SKM-1 (cell line): ENCODE measurements at regions not wholly inside any gene's neighbourhood (a gene's known extent, or its start where the extent isn't known, plus 50 kb on each side); places are given as distances from the start of the nearest gene placed in this dataset.

Experiments used
- DNase-seq: peaks from one replicate; lab custom pipeline; 2025; ENCODE audit not compliant: unreplicated experiment; lab: John Stamatoyannopoulos, UW

- no peak for DNase-seq
Observed at GRCh38 chr1:62981434-62981833, 197.5 kb downstream of the ATG4C start.

- no peak for DNase-seq
Observed at GRCh38 chr1:62988867-62989266, 204.9 kb downstream of the ATG4C start.

DNA sequence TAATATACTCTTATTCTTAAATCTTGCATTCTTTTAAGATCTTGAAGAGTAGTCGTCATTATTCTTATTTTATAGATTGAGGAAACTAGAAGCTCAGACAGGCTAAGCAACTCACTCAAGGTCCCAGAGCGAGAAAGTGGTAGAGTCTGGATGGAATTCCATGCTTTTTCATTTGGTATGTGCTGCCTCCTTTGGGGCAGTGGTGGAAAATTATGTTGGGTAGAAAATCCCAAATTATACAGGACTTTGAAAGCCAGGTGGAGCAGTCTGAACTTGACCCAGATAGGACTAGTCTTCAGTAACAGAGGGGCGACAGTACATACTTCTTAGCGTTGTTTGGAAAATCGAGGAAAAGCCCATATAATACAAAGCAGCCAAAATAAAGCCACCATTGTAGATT is 205.6 kb downstream of the ATG4C start:
- DNase-seq: no peak

- no peak for DNase-seq
Observed at GRCh38 chr1:62991152-62991551, 207.2 kb downstream of the ATG4C start.

DNA sequence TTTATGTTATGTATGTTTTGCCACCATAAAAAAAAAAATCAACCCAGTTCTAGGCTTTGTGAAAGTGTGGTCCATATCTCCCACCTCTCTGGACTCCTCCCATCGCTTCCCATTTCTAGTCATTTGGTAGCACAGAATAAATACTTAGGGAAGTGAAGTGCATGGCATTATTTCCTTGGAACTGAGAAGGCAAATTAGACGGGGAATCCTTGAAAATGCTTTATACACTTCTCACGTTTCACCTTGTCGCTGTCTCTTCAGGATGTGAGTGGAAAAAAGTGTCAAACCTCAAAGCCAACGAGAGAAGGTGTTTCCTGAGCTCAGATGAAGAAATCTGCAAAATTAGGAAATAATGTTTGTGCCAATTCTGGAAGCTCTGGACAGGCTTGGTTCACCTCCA is 209.9 kb downstream of the ATG4C start:
- no peak for DNase-seq

DNA sequence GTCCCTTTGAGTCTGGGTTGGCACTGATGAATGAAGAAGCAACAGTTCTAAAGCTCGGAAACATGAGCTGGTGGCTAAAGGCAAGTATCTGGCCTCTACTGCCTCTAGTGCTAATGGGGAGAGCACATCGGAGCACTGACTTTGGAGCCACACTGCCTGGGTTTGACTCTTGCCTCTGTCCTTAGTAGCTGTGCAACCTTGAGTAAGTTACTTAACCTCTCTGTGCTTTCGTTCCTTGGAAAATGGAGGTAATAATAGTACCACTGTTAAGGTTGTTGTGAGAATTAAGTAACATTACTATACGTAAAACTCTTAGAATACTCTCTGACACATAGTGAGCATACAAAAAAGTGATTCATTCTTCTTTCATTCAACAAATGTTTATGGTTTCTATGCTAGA is 211.2 kb downstream of the ATG4C start:
- no peak for DNase-seq

GRCh38 chr1:62997884-62998283 is 214.0 kb downstream of the ATG4C start:
- no peak for DNase-seq

DNA sequence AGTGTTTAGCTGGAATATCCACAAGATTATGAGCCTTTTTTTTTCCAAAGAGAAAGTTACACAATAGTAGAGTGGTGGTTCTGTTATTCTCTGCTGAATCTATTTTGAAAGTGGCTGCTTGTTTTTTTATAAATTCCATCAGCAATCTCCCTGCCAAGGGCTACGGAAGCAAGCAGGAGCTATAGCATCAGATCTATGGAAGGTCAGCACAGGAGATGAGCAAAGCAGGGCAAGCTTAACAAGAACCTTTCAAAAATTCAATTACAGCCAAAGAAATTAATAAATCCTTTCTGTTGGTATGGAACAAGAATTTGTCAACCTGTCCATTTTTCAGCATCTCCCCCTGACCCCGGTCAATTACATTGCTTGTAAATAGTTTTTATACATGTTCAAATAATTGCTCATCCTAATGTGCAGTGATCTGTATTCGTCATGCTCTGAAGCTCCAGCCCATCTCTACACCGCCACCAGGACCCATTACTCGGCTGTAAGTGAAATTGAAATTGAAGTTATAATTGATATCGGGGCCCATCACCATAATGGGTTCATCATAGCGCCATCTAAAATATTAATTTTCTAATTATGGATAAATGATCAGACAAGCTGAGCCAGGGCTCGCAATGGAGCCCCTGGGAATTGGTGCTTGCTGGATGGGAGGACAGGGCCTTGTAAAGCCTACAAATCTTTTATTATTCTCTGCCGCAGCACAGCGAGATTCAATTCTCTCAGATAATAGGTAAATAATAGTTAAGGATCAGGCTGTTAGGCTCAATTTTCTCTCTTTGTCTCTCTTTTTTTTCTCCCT is 215.1 kb downstream of the ATG4C start:
- DNase-seq: no peak

DNA sequence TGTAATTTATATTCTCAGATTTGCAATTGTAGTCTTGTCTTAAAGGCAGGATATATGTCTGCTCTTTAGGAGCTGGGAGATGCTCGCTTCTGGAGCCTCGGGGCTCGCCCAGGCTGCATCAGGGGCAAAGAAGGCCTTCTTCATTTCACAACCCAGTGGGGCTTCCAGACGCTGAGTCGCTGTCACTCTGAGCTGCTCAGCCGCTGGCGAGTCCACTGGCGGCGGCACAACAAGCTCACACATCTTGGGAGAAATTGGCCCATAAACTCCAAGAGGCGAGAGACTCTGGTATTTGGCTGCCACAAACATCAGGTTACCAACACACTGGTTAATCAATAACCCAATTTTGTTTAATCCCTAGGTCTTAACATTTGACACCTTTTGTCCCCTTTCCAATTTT is 216.6 kb downstream of the ATG4C start:
- no peak for DNase-seq

- DNase-seq: no peak
Observed at GRCh38 chr1:63004868-63005267, 220.9 kb downstream of the ATG4C start.

- DNase-seq: no peak
Observed at GRCh38 chr1:63005812-63006211, 221.9 kb downstream of the ATG4C start.

- DNase-seq: no peak
Observed at GRCh38 chr1:63009421-63009820, 225.5 kb downstream of the ATG4C start.

DNA sequence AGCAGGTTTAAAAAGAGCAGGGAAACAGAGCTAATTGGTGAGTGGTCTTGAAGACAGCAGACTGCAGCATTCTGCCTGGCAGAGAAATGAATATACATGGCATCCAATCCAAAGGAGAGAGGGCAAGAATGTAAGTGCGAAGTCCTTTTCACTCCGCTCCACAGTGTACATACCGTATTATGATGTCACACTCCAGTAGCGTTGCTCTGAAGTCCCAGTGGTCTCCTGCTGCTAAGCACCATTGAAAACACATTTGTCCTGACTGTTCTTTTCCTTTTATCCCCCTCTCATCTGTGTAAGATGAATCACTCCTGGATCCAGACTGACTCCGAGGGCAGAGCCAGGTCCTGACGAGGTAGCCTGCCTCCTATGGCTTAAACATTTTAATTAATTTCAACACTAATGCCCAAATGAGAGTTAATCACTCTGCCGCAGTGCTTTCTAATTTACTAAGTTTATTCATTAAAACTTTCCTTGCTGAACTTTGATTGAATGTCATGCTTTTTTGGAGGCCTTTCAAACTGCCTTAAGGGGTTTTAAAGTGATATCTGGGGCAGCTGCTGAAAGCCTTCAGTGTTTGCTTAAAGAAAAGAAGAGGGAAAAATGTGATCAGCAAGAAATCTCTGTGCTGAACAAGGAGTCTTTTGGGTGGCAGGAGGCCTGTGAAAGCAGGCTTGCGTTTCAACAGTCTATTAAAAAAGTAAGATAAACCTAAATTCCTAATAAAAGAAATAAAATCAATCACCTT is 227.2 kb downstream of the ATG4C start:
- no peak for DNase-seq

DNA sequence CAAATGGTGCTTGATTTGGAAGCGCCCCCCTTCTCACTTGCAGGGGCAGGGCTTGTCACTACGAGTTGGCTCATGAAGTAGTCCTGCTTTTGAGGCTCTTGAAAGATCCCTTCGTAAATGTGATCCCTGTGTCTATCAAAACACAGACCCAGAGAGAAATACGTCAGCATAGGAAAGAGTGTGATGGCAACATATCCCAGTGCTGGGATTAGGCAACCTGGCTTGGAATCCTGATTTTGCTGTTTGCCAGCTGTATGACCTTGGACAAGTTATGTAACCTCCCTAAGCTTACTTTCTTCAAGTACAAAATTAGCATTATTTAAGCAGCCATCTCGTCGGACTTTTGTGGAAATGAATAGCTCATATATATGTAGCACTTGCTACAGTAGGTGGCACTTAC is 228.4 kb downstream of the ATG4C start:
- DNase-seq: no peak

DNA sequence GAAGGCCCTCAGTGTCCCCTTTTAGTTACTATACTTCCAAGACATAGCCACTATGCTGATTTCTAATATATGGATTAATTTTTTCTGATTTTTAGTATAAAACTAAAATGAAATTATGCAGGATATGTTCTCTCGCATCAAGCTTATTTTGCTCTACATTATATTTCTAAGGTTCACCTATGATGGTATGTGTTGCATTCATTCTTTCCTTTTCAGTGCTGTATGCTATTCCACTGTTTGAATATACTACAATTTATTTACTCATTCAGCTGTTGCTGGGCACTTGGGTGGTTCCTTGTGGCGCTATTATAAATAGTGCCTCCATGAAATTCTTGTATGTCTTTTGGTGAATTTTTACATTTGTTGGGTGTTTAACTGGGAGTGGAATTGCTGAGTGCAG is 230.3 kb downstream of the ATG4C start:
- DNase-seq: no peak

- no peak for DNase-seq
Observed at GRCh38 chr1:63022319-63022718, 238.4 kb downstream of the ATG4C start.

DNA sequence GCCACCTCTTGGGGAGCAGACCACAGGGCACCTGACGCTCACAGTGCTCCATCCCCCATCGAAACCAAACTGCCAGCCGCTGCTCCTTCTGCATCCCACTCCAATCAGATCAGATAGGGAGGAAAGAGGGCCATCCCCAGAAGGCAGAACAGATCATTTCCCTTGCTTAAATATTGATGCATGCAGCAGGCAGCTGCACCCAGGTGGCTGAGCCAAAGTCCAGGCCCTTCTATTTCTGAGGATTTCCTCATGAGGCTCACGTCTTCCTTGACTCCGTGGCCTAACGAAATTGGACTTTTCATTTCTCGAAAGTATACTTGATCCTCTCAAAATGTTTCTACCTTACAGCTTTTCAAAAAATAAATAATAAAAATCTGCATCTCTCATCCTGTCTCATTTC is 239.2 kb downstream of the ATG4C start:
- DNase-seq: no peak

DNA sequence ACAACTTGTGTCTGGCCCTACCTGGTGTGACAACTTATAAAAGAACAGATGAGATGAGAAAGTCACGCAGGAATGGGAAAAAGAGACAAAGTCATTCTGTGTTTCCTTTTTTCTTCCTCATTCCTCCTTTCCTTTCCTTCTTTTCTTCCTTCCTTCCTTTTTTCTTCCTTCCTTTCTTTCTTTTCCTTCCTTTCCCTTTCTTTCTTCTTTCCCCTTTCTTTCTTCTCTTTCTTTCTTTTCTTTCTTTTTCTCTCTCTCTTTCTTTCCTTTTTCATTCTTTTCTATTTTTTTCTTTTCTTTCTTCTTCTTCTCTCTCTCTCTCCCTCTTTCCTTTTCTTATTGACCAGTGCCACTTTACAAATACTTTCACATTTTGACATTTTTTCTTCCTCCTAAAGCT is 239.7 kb downstream of the ATG4C start:
- DNase-seq: no peak

DNA sequence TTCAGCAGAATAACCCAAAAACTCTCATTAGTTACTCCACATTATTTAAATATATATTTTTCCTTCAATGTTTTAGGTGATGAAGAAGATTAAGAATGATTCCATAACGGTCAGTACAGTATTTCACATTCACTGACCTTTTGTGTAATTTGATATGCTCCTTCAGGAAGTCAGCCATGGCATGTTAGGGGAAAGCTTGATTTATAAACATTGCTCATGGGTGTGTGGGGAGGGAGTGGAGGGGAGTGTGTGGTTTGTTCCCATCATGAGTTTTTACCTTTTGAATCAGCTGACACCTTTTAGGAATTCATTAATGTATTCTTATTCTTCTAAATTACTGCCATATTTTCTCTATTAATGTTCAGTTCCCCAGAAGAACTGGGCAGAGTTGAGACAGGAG is 240.2 kb downstream of the ATG4C start:
- no peak for DNase-seq

DNA sequence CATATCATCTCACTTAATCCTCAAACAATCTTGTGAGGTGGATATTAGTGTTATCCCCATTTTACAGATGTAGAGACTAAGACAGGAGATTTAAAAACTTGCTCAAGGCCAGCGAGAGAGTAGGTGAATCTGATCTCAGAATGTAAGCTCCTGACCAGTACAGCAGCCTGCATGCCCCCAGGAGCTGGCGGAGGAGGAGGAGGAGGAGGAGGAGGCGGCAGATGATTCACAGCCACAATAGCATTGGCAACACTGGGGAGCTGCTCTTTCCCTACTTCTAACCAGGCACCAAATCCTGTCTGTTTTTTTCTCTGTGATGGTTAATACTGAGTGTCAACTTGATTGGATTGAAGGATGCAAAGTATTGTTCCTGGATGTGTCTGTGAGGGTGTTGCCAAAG is 243.2 kb downstream of the ATG4C start:
- no peak for DNase-seq

DNA sequence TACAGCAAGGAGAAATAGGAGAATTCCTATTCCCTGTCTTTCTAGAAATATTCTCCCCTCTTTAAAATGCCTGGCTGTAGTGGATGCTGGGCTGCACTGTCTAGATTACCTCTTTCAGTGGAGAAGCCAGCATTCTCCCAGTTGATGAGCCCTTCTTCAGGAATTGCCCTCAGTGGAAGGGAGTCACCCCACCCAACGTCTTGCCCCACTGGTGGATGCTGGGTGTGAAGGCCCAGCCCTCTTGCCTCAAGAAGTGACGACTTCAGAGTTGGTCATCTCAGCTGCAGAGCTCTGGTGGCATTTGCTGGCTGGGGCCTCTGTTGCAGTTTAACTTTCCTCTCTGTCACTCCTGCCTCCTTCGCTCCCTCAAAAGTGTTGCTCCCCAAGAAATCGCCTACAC is 248.2 kb downstream of the ATG4C start:
- DNase-seq: no peak

- no peak for DNase-seq
Observed at GRCh38 chr1:63033211-63033610, 249.3 kb downstream of the ATG4C start.

- no peak for DNase-seq
Observed at GRCh38 chr1:63034256-63034655, 250.3 kb downstream of the ATG4C start.
